ENCODE measurements at regions not wholly inside any gene's neighbourhood (a gene's known extent, or its start where the extent isn't known, plus 50 kb on each side); places are given as distances from the start of the nearest gene placed in this dataset.
A peak's percentile ranks its signal among the peaks of the same experiment; 100 is the strongest.
"Not testable (repeated sequence)": the region's sequence is repeated elsewhere in the genome, so short reads cannot be mapped to it uniquely, and the experiment has no call there.

DNA sequence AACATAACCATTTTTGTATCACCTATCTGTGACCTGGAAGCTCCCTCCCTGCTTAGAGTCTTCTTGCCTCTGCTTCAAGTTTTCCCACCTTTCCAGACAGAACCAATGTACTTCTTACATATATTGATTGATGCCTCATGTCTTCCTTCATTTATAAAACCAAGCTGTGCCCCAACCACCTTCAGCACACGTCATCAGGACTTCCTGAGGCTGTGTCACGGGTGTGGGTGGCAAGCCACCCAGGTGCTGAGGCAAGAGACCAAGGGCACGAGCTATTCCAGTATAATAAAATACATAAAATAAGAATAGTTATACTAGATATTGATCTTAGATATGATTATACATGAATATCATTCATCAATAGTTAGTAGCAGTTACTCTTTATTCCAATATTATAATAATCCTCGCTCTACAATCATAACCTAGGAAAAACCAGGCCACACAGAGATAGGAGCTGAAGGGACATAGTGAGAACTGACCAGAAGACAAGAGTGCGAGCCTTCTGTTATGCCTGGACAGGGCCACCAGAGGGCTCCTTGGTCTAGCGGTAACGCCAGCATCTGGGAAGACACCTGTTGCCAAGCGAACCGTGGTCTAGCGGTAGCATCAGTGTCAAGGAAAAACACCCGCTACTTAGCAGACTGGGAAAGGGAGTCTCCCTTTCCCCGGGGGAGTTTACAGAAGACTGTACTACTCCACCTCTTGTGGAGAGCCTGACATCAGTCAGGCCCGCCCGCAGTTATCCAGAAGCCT is 180.2 kb upstream of the ERCC4 start:
- BruUV-seq (replicated peaks); H3K27ac ChIP-seq (ENCODE audit: extremely low read length, insufficient read depth, low read length); H3K4me1 ChIP-seq (ENCODE audit: insufficient read depth, low read length); H3K27me3 ChIP-seq (ENCODE audit: control insufficient read depth in 1 of 2, insufficient read depth in 2 of 2, low read length in 2 of 2); H3K36me3 ChIP-seq (replicated peaks in 1 of 2; ENCODE audit: control insufficient read depth in 1 of 2, insufficient read depth in 2 of 2, low read length in 2 of 2); FAIRE-seq; DNase-seq (ENCODE audit: low spot score); H3K9ac ChIP-seq (ENCODE audit: insufficient read depth, low read depth, low read length); in situ Hi-C loops (cut with HindIII; ENCODE audit: extremely low pct_ligation_motif_present, low pct_unique_long_range_greater_than_20kb); H4K20me1 ChIP-seq (ENCODE audit: insufficient read depth, low read length); ATAC-seq; H2AFZ ChIP-seq (ENCODE audit: low read length); H3K4me3 ChIP-seq (replicated peaks in 1 of 3; ENCODE audit: insufficient read depth in 1 of 3, low read depth in 2 of 3, low read length in 3 of 3); H3K79me2 ChIP-seq (ENCODE audit: insufficient read depth, low read length); POLR2A ChIA-PET; H3K4me2 ChIP-seq (ENCODE audit: low read depth, low read length); TF ChIP-seq CREB1 (CRISPR knock-in tag; IDR thresholded peaks at IDR 0.05): not testable (repeated sequence)
- CTCF ChIA-PET (ENCODE audit: low intra/inter-chr PET ratio, low total read pairs) = interaction anchor here (2.0 kb wide), 1 partner anchor 134 kb away, joined by 10 read pairs; no protein-coding TSS in a partner anchor
- 48% methylated on average over 14 of the region's 14 CpGs for WGBS (ENCODE audit: low lambda C conversion rate)
- TF ChIP-seq, protein P1, sequence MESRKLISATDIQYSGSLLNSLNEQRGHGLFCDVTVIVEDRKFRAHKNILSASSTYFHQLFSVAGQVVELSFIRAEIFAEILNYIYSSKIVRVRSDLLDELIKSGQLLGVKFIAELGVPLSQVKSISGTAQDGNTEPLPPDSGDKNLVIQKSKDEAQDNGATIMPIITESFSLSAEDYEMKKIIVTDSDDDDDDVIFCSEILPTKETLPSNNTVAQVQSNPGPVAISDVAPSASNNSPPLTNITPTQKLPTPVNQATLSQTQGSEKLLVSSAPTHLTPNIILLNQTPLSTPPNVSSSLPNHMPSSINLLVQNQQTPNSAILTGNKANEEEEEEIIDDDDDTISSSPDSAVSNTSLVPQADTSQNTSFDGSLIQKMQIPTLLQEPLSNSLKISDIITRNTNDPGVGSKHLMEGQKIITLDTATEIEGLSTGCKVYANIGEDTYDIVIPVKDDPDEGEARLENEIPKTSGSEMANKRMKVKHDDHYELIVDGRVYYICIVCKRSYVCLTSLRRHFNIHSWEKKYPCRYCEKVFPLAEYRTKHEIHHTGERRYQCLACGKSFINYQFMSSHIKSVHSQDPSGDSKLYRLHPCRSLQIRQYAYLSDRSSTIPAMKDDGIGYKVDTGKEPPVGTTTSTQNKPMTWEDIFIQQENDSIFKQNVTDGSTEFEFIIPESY (CRISPR knock-in tag; IDR thresholded peaks at IDR 0.05) = peak; percentile 84
- TF ChIP-seq RAD21 (CRISPR knock-in tag; IDR thresholded peaks at IDR 0.05) (0 out of 2 replicates have a peak, but pooled peaks have one; percentile 28), STAG1 (CRISPR knock-in tag; IDR thresholded peaks at IDR 0.05) (peak; percentile 61), CREB1 (IDR thresholded peaks at IDR 0.05) (peak; percentile 74)
- TF ChIP-seq, protein P2, sequence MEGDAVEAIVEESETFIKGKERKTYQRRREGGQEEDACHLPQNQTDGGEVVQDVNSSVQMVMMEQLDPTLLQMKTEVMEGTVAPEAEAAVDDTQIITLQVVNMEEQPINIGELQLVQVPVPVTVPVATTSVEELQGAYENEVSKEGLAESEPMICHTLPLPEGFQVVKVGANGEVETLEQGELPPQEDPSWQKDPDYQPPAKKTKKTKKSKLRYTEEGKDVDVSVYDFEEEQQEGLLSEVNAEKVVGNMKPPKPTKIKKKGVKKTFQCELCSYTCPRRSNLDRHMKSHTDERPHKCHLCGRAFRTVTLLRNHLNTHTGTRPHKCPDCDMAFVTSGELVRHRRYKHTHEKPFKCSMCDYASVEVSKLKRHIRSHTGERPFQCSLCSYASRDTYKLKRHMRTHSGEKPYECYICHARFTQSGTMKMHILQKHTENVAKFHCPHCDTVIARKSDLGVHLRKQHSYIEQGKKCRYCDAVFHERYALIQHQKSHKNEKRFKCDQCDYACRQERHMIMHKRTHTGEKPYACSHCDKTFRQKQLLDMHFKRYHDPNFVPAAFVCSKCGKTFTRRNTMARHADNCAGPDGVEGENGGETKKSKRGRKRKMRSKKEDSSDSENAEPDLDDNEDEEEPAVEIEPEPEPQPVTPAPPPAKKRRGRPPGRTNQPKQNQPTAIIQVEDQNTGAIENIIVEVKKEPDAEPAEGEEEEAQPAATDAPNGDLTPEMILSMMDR (CRISPR knock-in tag; IDR thresholded peaks at IDR 0.05) = peak; percentile 59
- H3K9me3 ChIP-seq (ENCODE audit: low read length) = peaks cover 16% of the 10 kb centered on the region
- intact Hi-C loops (cut with micrococcal nuclease; ENCODE audit: unreplicated experiment) = loop anchor here (5.0 kb wide), 1 partner anchor 133 kb away; no protein-coding TSS in a partner anchor
